HL-60 (cell line): ENCODE measurements at regions not wholly inside any gene's neighbourhood (a gene's known extent, or its start where the extent isn't known, plus 50 kb on each side); places are given as distances from the start of the nearest gene placed in this dataset.

Experiments used
- DNase-seq, 2 experiments: peaks; one replicate each; pipeline ENCODE4 v3.0.0-alpha.2; 2010 to 2020; ENCODE audit warnings: low read depth in 1 of 2, low spot score in 1 of 2
- H3K27ac ChIP-seq: fragments of 250-450 bp; sonication (Bioruptor Pico); replicated peaks from 2 replicates; pipeline ENCODE4 v1.5.1; 2020; ENCODE audit warnings: mild to moderate bottlenecking, moderate library complexity
- H3K27me3 ChIP-seq: fragments of 250-450 bp; sonication (Bioruptor Pico); 2 replicates; pipeline ENCODE4 v1.5.1; 2021; ENCODE audit warnings: mild to moderate bottlenecking, moderate library complexity; ENCODE audit not compliant: insufficient read depth, poor library complexity, severe bottlenecking
- H3K4me3 ChIP-seq: replicated peaks from 2 replicates; pipeline ENCODE4 v1.5.1; 2011; ENCODE audit warnings: mild to moderate bottlenecking, control low read depth, low read length; ENCODE audit not compliant: insufficient read depth
- GABPA ChIP-seq: IDR thresholded peaks from 2 replicates; pipeline ENCODE4 v1.6.1; 2012; ENCODE audit warnings: low read depth
- POLR2AphosphoS5 ChIP-seq: IDR thresholded peaks from 2 replicates; pipeline ENCODE4 v1.6.1; 2012; ENCODE audit warnings: low read depth
- SPI1 ChIP-seq: IDR thresholded peaks from 2 replicates; pipeline ENCODE4 v1.6.1; 2012; ENCODE audit warnings: low read depth, mild to moderate bottlenecking, borderline replicate concordance
- TF ChIP-seq, protein P1 (sequence below): IDR thresholded peaks from one replicate; pipeline ENCODE4 v1.5.1; 2011; ENCODE audit warnings: low read length, control low read depth, inconsistent platforms; ENCODE audit not compliant: insufficient read depth
- TF ChIP-seq, protein P2 (sequence below): IDR thresholded peaks from 2 replicates; pipeline ENCODE4 v1.6.1; 2012; ENCODE audit warnings: low read depth; ENCODE audit not compliant: insufficient replicate concordance

DNA sequence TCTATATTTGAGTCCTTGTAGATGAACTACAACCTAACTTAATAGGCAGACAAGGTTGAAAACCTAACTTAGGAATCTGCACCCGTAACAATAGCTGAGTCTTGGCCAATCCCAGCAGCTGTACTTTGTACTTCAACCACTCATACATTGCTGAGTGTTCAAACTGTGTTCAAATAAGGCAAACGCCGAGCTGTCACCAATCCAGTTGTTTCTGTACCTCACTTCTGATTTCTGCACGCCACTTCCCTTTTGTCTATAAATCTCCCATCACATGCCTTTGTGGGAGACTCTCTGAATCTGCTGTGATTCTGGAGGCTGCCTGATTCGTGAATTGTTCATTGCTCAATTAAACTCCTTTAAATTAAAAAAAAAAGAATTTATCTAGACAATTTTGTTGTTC is 167.8 kb upstream of the TUT7 start:
- no peak for DNase-seq
- Histone ChIP-seq H3K27me3 (peaks cover 5% of the 10 kb centered on the region), H3K4me3 (no peak overlapping the region), H3K27ac (no peak overlapping the region)
- TF ChIP-seq GABPA (no peak), SPI1 (peak; percentile 57; the same call in 1 of the 2 replicates)

- Histone ChIP-seq H3K4me3 (no peak overlapping the region), H3K27me3 (peaks cover 7% of the 10 kb centered on the region), H3K27ac (no peak overlapping the region)
- no peak for DNase-seq
- TF ChIP-seq SPI1, result no peak
- TF ChIP-seq, protein P1, sequence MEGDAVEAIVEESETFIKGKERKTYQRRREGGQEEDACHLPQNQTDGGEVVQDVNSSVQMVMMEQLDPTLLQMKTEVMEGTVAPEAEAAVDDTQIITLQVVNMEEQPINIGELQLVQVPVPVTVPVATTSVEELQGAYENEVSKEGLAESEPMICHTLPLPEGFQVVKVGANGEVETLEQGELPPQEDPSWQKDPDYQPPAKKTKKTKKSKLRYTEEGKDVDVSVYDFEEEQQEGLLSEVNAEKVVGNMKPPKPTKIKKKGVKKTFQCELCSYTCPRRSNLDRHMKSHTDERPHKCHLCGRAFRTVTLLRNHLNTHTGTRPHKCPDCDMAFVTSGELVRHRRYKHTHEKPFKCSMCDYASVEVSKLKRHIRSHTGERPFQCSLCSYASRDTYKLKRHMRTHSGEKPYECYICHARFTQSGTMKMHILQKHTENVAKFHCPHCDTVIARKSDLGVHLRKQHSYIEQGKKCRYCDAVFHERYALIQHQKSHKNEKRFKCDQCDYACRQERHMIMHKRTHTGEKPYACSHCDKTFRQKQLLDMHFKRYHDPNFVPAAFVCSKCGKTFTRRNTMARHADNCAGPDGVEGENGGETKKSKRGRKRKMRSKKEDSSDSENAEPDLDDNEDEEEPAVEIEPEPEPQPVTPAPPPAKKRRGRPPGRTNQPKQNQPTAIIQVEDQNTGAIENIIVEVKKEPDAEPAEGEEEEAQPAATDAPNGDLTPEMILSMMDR, result no peak
- no peak for TF ChIP-seq POLR2AphosphoS5
- TF ChIP-seq, protein P2, sequence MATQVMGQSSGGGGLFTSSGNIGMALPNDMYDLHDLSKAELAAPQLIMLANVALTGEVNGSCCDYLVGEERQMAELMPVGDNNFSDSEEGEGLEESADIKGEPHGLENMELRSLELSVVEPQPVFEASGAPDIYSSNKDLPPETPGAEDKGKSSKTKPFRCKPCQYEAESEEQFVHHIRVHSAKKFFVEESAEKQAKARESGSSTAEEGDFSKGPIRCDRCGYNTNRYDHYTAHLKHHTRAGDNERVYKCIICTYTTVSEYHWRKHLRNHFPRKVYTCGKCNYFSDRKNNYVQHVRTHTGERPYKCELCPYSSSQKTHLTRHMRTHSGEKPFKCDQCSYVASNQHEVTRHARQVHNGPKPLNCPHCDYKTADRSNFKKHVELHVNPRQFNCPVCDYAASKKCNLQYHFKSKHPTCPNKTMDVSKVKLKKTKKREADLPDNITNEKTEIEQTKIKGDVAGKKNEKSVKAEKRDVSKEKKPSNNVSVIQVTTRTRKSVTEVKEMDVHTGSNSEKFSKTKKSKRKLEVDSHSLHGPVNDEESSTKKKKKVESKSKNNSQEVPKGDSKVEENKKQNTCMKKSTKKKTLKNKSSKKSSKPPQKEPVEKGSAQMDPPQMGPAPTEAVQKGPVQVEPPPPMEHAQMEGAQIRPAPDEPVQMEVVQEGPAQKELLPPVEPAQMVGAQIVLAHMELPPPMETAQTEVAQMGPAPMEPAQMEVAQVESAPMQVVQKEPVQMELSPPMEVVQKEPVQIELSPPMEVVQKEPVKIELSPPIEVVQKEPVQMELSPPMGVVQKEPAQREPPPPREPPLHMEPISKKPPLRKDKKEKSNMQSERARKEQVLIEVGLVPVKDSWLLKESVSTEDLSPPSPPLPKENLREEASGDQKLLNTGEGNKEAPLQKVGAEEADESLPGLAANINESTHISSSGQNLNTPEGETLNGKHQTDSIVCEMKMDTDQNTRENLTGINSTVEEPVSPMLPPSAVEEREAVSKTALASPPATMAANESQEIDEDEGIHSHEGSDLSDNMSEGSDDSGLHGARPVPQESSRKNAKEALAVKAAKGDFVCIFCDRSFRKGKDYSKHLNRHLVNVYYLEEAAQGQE, result no peak
- no peak for TF ChIP-seq GABPA
Observed at GRCh38 chr9:86521322-86521721, 167.1 kb upstream of the TUT7 start.

DNA sequence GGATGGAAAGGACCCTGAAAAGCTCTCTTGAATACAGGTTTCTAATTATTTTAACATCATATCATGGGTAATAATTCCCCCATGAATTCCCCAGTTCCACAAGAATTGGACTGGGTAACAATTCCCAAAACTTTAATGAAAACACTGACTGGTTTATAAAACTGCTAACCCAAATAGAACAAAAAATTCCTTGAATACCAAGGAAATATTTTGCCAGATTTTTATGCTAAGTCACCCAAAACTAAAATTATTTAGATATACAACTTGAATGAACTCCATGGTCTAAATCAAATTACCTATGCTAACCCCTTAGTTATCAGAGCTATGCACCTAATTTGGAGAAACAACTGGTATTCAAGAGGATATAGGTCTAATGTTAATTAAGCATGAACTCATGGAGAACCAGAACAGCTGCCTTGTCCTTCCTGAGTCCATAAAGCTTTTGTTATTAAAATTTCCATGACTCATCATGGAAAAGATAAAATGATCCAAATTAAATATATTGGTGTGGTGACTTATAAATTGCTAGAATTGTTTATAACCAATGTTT is 164.9 kb upstream of the TUT7 start:
- TF ChIP-seq, protein P2, result no peak
- TF ChIP-seq, protein P1, result no peak
- TF ChIP-seq GABPA, result no peak
- TF ChIP-seq SPI1, result no peak
- TF ChIP-seq POLR2AphosphoS5, result no peak
- no peak for DNase-seq
- H3K27ac ChIP-seq, result no peak overlapping the region
- H3K4me3 ChIP-seq, result no peak overlapping the region
- H3K27me3 ChIP-seq, result peaks cover 7% of the 10 kb centered on the region

DNA sequence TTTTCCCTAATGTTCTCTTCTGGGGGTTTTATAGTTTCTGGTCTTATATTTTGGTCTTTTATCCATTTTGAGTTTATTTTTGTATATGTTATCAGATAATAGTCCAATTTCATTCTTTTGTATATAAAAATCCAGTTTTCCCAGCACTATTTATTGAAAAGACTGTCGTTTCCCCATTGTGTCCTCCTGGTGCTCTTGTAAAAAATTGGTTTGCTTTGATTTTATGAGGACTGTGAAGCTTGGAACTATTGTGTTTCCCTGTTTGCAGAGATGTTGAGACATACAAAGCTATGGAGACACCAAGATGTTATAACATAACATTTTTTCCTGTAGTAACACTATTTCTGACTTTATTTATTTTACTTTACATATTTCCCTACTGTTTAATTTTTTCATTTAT is 163.3 kb upstream of the TUT7 start:
- H3K4me3 ChIP-seq, result no peak overlapping the region
- peaks cover 7% of the 10 kb centered on the region for H3K27me3 ChIP-seq
- TF ChIP-seq SPI1, result no peak
- TF ChIP-seq, protein P1, result no peak
- no peak for TF ChIP-seq POLR2AphosphoS5
- TF ChIP-seq, protein P2, result no peak
- TF ChIP-seq GABPA, result no peak
- no peak for DNase-seq
- H3K27ac ChIP-seq, result no peak overlapping the region
